HEK293 (cell line): ENCODE measurements at regions not wholly inside any gene's neighbourhood (a gene's known extent, or its start where the extent isn't known, plus 50 kb on each side); places are given as distances from the start of the nearest gene placed in this dataset.

Source experiments
- CTCF ChIA-PET: fragments of 350-600 bp; formaldehyde crosslinking; extraction: SDS; loops from one replicate; lab custom pipeline; 2021; ENCODE audit warnings: antibody characterized with exemption; lab: Yijun Ruan, JAX
- POLR2A ChIA-PET: fragments of 300-600 bp; formaldehyde crosslinking; extraction: SDS; loops from one replicate; lab custom pipeline; 2020; ENCODE audit warnings: antibody characterized with exemption, inconsistent platforms; lab: Yijun Ruan, JAX
- H3K27ac ChIP-seq: fragments of 200-500 bp; sonication (Bioruptor generic); 2 replicates; pipeline ENCODE4 v1.5.1; 2014; ENCODE audit warnings: low read depth, low read length, control low read depth, inconsistent platforms; ENCODE audit errors: extremely low read depth
- H3K36me3 ChIP-seq, 2 experiments: fragments of 200-500 bp in 1 of 2; sonication (Bioruptor generic) in 1 of 2; 1 replicate in 1 of 2; 2 replicates in 1 of 2; pipeline ENCODE4 v1.5.1; 2014 to 2017; ENCODE audit warnings: inconsistent platforms in 2 of 2, low read length in 2 of 2; ENCODE audit not compliant: control insufficient read depth in 2 of 2, insufficient read depth in 1 of 2
- H3K4me1 ChIP-seq: fragments of 200-500 bp; sonication (Bioruptor generic); 2 replicates; pipeline ENCODE4 v1.5.1; 2014; ENCODE audit warnings: mild to moderate bottlenecking, low read length, inconsistent platforms; ENCODE audit not compliant: control insufficient read depth, insufficient read depth
- H3K4me3 ChIP-seq: 2 replicates; pipeline ENCODE4 v1.5.1; 2011; ENCODE audit warnings: low read depth, mild to moderate bottlenecking, control low read depth, low read length, moderate library complexity
- H3K9me3 ChIP-seq: fragments of 200-500 bp; sonication (Bioruptor generic); 2 replicates; pipeline ENCODE4 v1.5.1; 2014; ENCODE audit warnings: low read depth, low read length, inconsistent platforms; ENCODE audit not compliant: control insufficient read depth, insufficient read depth
- BCL11B ChIP-seq: fragments of 450-650 bp; formaldehyde crosslinking; IDR thresholded peaks from 2 replicates; pipeline ENCODE4 v1.5.1; 2016; ENCODE audit warnings: low read depth, missing biosample characterization, missing genetic modification characterization
- ELK4 ChIP-seq: IDR thresholded peaks from 2 replicates; pipeline ENCODE4 v1.6.1; 2011; ENCODE audit warnings: mild to moderate bottlenecking, low read depth, low read length, borderline replicate concordance
- PRDM10 ChIP-seq: fragments of 450-650 bp; formaldehyde crosslinking; IDR thresholded peaks from 2 replicates; pipeline ENCODE4 v1.5.1; 2016; ENCODE audit warnings: missing biosample characterization, missing genetic modification characterization
- TRIM28 ChIP-seq: IDR thresholded peaks from 2 replicates; pipeline ENCODE4 v1.6.1; 2011; ENCODE audit warnings: low read length, control low read depth, borderline replicate concordance
- TSHZ1 ChIP-seq: fragments of 450-650 bp; formaldehyde crosslinking; IDR thresholded peaks from 2 replicates; pipeline ENCODE4 v1.5.1; 2016; ENCODE audit warnings: missing biosample characterization, missing genetic modification characterization, borderline replicate concordance
- ZBTB10 ChIP-seq: fragments of 450-650 bp; formaldehyde crosslinking; IDR thresholded peaks from 2 replicates; pipeline ENCODE4 v1.5.1; 2016; ENCODE audit warnings: missing biosample characterization, missing genetic modification characterization
- ZBTB44 ChIP-seq: fragments of 450-650 bp; IDR thresholded peaks from 2 replicates; pipeline ENCODE4 v1.5.1; 2018; ENCODE audit warnings: missing biosample characterization, mild to moderate bottlenecking, missing genetic modification characterization
- ZFP41 ChIP-seq: fragments of 450-650 bp; formaldehyde crosslinking; IDR thresholded peaks from 2 replicates; pipeline ENCODE4 v1.5.1; 2016; ENCODE audit warnings: missing biosample characterization, missing genetic modification characterization, borderline replicate concordance
- ZNF132 ChIP-seq: fragments of 450-650 bp; formaldehyde crosslinking; IDR thresholded peaks from 2 replicates; pipeline ENCODE4 v1.5.1; 2017; ENCODE audit warnings: missing biosample characterization, missing genetic modification characterization, borderline replicate concordance
- ZNF26 ChIP-seq: fragments of 450-650 bp; formaldehyde crosslinking; IDR thresholded peaks from 2 replicates; pipeline ENCODE4 v1.5.1; 2016; ENCODE audit warnings: missing biosample characterization, missing genetic modification characterization
- ZNF335 ChIP-seq: fragments of 450-650 bp; formaldehyde crosslinking; conservative IDR thresholded peaks from 2 replicates; pipeline ENCODE4 v1.5.1; 2016; ENCODE audit warnings: missing biosample characterization, missing genetic modification characterization
- ZNF362 ChIP-seq: fragments of 450-650 bp; formaldehyde crosslinking; IDR thresholded peaks from 2 replicates; pipeline ENCODE4 v1.5.1; 2016; ENCODE audit warnings: missing biosample characterization, missing genetic modification characterization
- ZNF473 ChIP-seq: fragments of 450-650 bp; formaldehyde crosslinking; IDR thresholded peaks from 2 replicates; pipeline ENCODE4 v1.5.1; 2017; ENCODE audit warnings: missing biosample characterization, missing genetic modification characterization
- ZNF48 ChIP-seq: fragments of 450-650 bp; formaldehyde crosslinking; IDR thresholded peaks from 2 replicates; pipeline ENCODE4 v1.5.1; 2016; ENCODE audit warnings: missing biosample characterization, missing genetic modification characterization
- ZNF530 ChIP-seq: fragments of 450-650 bp; formaldehyde crosslinking; IDR thresholded peaks from 2 replicates; pipeline ENCODE4 v1.5.1; 2016; ENCODE audit warnings: low read depth, missing biosample characterization, missing genetic modification characterization
- ZNF560 ChIP-seq: fragments of 450-650 bp; formaldehyde crosslinking; IDR thresholded peaks from 2 replicates; pipeline ENCODE4 v1.5.1; 2017; ENCODE audit warnings: missing biosample characterization, missing genetic modification characterization, borderline replicate concordance
- ZNF596 ChIP-seq: fragments of 450-650 bp; IDR thresholded peaks from 2 replicates; pipeline ENCODE4 v1.5.0; 2018; ENCODE audit warnings: missing biosample characterization, mild to moderate bottlenecking, missing genetic modification characterization, moderate library complexity
- ZNF658 ChIP-seq: fragments of 450-650 bp; formaldehyde crosslinking; IDR thresholded peaks from 2 replicates; pipeline ENCODE4; 2016; ENCODE audit warnings: missing biosample characterization, missing genetic modification characterization
- ZNF843 ChIP-seq: fragments of 450-650 bp; formaldehyde crosslinking; IDR thresholded peaks from 2 replicates; pipeline ENCODE4 v1.5.1; 2016; ENCODE audit warnings: missing biosample characterization, missing genetic modification characterization

- H3K9me3 ChIP-seq, result no peaks in the 10 kb centered on the region
- H3K27ac ChIP-seq, result no peak overlapping the region
- no peaks in the 10 kb centered on the region for H3K36me3 ChIP-seq
- POLR2A ChIA-PET, result no interaction called here
- no peaks in the 10 kb centered on the region for H3K4me1 ChIP-seq
- CTCF ChIA-PET, result interaction anchor here (1.4 kb wide), 1 partner anchor 9 kb away, joined by 3 read pairs; no protein-coding TSS in a partner anchor
- no peak for TF ChIP-seq ZNF132 (tag by site-specific recombination)
- no peak for TF ChIP-seq ZNF362 (tag by site-specific recombination)
- no peak for TF ChIP-seq BCL11B (tag by site-specific recombination)
- no peak for TF ChIP-seq ELK4
- no peak for TF ChIP-seq ZNF596
- TF ChIP-seq ZNF658 (tag by site-specific recombination), result no peak
- TF ChIP-seq ZBTB44 (tag by site-specific recombination), result no peak
- no peak overlapping the region for H3K4me3 ChIP-seq
Measured at GRCh38 chr9:87115785-87116184, 168.5 kb upstream of the GAS1 start.

GRCh38 chr9:87116492-87116891, 169.2 kb upstream of the GAS1 start:
- Histone ChIP-seq H3K4me1 (no peaks in the 10 kb centered on the region), H3K27ac (no peak overlapping the region), H3K9me3 (no peaks in the 10 kb centered on the region), H3K36me3 (no peaks in the 10 kb centered on the region), H3K4me3 (no peak overlapping the region)
- ChIA-PET POLR2A (no interaction called here), CTCF (interaction anchor here (1.0 to 1.4 kb wide), 2 partner anchors 10 to 11 kb away, joined by 3 read pairs; no protein-coding TSS in a partner anchor)
- TF ChIP-seq ZNF530 (no peak), ZNF335 (no peak), TRIM28 (no peak), ZFP41 (tag by site-specific recombination) (no peak), ZBTB10 (tag by site-specific recombination) (no peak), ZNF48 (tag by site-specific recombination) (no peak), ZNF843 (no peak), PRDM10 (tag by site-specific recombination) (no peak), ZNF26 (tag by site-specific recombination) (no peak), ZNF473 (tag by site-specific recombination) (no peak), TSHZ1 (tag by site-specific recombination) (no peak), ZNF560 (tag by site-specific recombination) (no peak)
